Fibroblast of lung (primary cell): ENCODE measurements at regions not wholly inside any gene's neighbourhood (a gene's known extent, or its start where the extent isn't known, plus 50 kb on each side); places are given as distances from the start of the nearest gene placed in this dataset.

ENCODE experiments used
- CTCF ChIP-seq, 2 donors: IDR thresholded peaks in 1 of 2; conservative IDR thresholded peaks in 1 of 2; 1 replicate in 1 of 2; 2 replicates in 1 of 2; pipeline ENCODE4 v1.5.1; 2011 to 2012; ENCODE audit warnings: low read length in 2 of 2, control low read depth in 1 of 2, inconsistent platforms in 1 of 2, low read depth in 1 of 2, mild to moderate bottlenecking in 1 of 2
- EZH2 ChIP-seq: IDR thresholded peaks from 2 replicates; pipeline ENCODE4 v1.5.1; 2012; ENCODE audit warnings: low read length, control low read depth, mild to moderate bottlenecking; ENCODE audit errors: missing control alignments

DNA sequence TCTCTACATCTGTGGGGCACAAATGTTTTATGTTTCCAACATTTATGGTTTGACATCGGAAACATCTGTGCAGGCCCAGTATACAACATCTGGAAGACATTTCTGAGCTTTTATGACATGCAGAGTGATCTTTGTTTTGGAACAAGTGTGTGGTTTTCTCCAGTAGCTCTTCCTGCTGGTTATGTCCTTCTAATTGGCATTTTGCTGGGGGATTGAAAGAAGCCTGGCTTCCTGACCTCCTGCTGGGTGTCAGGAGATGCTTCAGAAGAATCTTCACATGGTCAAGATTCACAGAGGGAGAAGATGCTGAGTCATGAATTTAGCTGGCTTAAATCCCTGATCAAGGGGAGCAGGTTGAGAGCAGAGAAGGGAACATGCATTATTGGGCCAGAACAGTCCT, 279.5 kb upstream of the MYOCD start:
- TF ChIP-seq CTCF (conservative IDR thresholded peaks at IDR 0.05 in 1 of 2, IDR thresholded peaks at IDR 0.05 in 1 of 2; ENCODE audit: low read depth in 1 of 2, low read length in 2 of 2) (no peak), EZH2 (no peak)
